Astrocyte (in vitro differentiated cells and primary cell): ENCODE measurements at regions not wholly inside any gene's neighbourhood (a gene's known extent, or its start where the extent isn't known, plus 50 kb on each side); places are given as distances from the start of the nearest gene placed in this dataset.

ENCODE experiments used
- EZH2 ChIP-seq: IDR thresholded peaks from 2 replicates; pipeline ENCODE4 v1.6.1; 2012; ENCODE audit warnings: mild to moderate bottlenecking, low read length, inconsistent platforms; ENCODE audit not compliant: insufficient read depth
- TF ChIP-seq, protein P1 (sequence below): IDR thresholded peaks from 2 replicates; pipeline ENCODE4 v1.5.1; 2011; ENCODE audit warnings: low read depth, mild to moderate bottlenecking, inconsistent platforms, low read length, moderate library complexity; ENCODE audit not compliant: insufficient read depth

DNA sequence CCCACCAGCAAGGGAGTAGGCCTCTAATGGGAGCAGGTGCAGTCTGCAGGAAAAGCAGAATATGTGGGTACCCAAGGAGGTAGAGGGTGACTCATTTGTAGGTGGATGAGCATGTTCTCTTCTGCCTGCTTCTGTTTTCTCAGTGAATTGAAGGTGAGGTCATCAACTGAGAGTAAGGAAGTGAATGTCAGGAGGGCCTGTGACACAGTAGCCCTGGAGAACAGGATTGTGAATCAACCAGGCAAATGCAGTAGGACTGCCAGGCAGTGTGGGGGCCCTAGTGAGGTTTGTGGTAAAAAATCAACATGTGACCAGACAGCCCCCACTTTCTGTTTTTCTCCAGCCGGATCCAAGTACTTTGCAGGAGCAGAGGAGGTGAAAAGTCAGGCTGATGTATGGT lies 150.5 kb upstream of the SOX9 start:
- TF ChIP-seq, protein P1, sequence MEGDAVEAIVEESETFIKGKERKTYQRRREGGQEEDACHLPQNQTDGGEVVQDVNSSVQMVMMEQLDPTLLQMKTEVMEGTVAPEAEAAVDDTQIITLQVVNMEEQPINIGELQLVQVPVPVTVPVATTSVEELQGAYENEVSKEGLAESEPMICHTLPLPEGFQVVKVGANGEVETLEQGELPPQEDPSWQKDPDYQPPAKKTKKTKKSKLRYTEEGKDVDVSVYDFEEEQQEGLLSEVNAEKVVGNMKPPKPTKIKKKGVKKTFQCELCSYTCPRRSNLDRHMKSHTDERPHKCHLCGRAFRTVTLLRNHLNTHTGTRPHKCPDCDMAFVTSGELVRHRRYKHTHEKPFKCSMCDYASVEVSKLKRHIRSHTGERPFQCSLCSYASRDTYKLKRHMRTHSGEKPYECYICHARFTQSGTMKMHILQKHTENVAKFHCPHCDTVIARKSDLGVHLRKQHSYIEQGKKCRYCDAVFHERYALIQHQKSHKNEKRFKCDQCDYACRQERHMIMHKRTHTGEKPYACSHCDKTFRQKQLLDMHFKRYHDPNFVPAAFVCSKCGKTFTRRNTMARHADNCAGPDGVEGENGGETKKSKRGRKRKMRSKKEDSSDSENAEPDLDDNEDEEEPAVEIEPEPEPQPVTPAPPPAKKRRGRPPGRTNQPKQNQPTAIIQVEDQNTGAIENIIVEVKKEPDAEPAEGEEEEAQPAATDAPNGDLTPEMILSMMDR = no peak
- no peak for TF ChIP-seq EZH2
